HTR-8/SVneo (cell line): ENCODE measurements at regions not wholly inside any gene's neighbourhood (a gene's known extent, or its start where the extent isn't known, plus 50 kb on each side); places are given as distances from the start of the nearest gene placed in this dataset.

Experiments used
- DNase-seq: peaks from one replicate; pipeline ENCODE4 v3.0.0; 2011; ENCODE audit warnings: low spot score, mixed read lengths; ENCODE audit not compliant: insufficient read length
- FAIRE-seq: peaks from 2 replicates; lab custom pipeline; 2011; peaks lifted over from hg19 to GRCh38; lab: Jason Lieb, UNC

DNA sequence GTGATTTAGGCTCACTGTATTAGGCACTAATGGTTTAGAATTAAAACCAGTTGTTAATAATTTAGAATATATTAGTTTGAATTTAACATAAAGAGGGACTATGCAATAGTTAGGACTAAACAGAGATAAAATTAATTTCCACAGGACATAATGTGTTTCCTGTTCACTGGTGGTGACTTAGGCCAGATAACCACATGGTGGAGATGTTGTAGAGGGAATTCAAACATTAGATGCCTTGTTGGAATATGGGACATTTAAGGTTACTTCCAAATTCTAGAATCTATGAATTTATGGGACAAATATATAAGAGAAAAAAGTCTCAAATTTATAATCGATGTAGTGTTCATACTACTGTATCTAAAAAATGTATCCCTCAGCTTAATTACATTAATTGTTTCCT lies 615.5 kb upstream of the KLHL1 start:
- DNase-seq (no peak), FAIRE-seq (no peak)

DNA sequence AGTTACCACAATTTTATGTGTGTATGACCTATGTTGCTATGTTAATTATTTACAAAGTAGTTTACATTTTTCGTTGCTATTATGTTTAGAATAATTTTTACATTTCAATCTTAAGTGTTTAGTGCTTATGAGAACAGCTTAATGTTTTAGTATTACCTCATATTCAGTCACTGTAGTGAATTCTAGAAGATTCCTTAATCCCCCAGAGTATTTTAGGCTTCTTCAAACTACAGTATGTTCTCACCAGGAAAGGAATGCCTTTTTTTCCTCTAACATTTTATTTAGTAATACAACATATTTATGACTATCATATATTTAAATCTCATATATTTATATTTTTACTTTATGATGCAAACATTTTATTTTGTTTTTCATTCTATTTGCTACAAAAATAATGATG lies 612.1 kb upstream of the KLHL1 start:
- no peak for DNase-seq
- no peak for FAIRE-seq

DNA sequence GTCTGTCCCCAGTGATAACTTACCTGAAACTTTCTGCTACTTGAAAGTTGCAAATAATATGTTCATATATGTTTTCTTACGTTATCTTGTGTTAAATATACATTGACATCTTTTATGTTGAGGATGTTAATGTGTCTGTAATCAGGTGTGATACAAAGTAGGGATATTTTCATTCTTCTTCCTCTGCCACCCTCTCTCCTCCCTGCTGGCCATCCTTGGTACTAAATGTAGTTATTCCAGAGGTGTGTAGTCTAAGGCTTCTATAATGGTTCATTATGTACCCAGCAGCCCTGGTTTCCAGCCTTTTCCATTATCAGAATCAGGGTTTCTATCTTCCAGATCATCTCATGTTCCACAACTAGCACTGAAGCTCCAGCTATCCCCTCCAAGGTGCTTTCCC lies 606.7 kb upstream of the KLHL1 start:
- FAIRE-seq: no peak
- no peak for DNase-seq

DNA sequence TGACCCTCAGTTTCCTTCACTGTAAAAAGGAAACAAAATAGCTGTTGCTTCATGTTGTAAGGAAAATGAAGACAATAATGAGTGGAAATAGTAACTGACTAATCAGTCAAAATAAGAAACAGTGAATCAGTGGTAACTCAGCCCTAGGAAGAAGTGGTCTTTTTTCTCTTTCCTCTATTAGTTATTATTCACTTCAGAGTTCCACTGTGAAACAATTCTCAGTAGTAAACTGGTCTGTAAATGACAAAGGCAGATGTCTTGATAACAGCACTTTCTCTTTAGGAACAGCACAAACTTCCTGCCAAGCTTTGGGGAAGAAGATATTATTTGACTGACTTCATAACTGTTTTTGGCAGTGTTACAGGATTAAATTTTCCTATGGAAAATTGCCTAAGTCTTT lies 600.5 kb upstream of the KLHL1 start:
- FAIRE-seq (no peak), DNase-seq (no peak)

DNA sequence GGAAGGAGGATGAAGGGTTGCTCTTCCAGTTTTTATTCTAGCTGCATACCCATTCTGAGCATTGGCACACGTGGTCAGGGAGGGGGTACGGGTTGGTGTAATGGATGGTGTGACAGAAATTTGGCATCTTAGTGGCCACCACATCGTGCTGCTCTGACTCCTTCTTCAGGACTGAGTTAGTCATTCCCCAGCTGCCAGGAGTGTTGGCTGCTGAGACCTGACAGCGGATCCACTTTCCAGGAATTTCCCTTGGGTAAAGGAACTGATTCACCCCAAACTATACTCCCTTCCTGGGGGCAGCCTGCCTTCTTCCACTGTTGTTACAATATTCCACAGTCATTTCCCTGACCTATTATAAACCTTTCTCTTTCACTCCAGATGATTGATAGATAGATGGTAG lies 595.5 kb upstream of the KLHL1 start:
- no peak for FAIRE-seq
- no peak for DNase-seq

DNA sequence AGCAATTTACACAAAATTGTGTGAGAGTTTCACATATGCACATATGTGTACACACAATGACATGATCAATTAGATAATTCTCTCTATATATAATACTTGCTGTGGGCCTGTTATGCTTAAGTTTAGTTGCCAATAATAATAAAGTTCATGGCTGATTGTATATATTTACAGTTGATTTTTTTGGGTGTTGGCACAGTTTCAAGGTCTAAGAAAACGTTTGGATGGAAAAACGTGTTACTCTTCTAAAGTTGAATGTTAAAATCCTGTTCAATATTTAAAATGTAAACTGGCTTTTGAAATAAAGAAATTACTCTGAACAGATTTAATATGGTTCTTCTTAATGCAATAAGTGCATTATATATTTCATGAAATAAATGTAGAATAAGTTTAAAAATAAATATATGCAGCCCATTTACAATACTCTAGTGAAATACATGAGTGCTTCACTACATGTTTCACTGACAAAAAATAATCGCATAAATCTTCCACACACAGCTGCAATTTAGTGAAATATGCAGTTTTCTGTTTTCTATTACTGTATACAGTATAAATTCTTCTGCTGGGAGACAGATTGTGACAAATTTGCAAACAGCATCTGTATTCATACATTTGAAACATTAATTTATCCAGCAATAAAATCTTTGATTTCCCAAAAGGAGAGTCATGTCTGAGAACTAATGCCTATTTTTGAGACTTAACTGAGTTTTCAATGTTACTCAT lies 586.9 kb upstream of the KLHL1 start:
- FAIRE-seq: no peak

DNA sequence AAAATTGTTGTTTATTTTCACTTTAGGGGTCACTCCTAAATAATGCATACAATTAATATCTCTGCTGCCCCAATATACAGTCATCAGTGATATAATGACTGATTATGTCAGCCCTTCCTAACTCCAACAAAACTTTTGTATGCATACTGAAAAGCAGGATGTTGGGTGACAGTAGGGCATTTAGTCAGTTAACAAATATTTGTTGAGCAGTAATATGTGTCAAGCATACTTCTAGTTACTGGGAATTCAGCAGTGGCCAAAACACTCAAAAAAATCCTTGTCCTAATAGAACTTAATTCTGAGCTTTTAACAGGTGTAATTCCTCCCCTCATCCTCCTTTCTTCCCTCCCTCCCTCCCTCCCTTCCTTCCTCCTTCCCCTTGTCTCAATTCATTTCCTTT lies 560.7 kb upstream of the KLHL1 start:
- DNase-seq (no peak), FAIRE-seq (no peak)

More for the DNA sequence above, 586.9 kb upstream of the KLHL1 start:
- no peak for DNase-seq

DNA sequence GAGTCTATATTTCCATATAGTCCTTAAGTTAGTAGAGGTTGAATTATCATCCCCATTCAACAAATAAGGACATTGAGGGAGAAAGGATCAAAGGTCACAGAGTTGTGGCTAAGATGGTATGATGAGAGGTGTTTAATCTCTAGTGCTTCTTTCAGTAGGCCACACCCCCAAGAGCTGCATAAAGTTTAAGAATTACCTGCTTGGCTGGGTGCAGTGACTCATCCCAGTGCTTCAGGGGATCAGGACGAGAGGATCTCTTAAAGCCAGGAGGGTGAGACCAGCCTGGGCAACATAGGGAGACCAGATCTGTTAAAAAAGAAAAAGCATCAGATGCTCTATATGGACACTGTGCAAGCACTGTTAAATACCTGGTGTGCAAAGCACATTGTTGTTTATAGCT lies 560.0 kb upstream of the KLHL1 start:
- FAIRE-seq (no peak), DNase-seq (no peak)

DNA sequence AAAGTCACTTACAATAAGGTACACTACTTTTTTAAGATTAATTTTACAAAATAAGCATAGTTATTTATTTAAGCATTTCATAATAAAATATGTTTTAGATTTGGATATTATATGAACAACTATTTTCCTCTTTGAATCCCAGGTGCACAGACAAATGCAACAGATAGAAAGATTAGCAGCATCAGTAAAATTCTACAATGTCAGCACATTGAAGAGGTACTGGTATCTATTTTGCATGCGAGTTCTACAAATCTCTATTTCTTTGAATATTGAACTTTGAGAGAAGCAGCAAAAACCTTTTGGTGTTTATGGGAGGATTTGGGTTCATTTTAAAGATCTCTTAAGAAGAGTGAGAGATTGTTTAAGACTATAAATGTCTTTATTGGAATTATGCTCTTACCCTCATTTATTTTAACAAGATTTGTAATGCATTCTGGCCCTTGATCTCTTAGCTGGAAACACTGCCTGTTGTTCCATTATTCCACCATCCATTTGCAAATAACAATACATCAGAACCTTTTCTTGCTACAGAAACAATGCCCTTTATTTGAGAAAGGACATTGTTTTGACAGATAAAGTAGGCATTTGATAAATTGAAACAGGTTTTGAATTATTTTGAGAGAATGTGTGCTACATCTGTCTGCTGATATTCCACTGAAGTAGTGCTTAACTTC lies 558.8 kb upstream of the KLHL1 start:
- FAIRE-seq: no peak

DNA sequence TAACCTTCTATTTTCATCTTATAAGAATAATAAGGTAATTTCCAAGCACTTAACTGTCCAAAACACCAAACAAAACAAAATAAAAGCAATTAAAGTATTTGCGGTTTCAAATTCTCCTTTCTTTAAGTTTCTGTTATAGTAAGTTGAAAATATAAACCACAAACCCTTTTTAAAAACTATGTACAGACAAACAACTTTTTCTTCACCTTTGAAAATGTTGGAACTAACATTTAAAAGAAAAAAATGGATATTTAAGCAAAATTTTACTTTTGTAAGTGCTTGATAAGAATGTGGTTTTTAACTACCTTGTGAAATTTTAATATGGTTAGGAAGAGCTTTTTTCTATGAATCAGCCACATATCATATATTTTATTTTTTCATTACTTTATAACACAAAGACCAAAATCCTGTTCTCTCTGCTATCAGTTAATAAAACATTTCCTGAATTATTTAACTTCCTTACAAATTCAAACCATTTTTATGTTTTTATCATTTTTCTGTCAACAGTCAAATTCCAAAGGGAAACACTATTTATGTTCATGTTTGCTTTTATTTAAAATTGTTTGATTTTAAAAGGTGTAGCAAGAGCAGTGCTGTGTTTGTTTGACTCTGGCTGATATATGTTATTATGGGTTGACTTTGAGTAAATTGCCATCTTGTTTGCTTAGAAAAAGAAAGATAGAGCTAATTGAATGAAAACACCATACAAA lies 554.1 kb upstream of the KLHL1 start:
- DNase-seq: no peak
- no peak for FAIRE-seq

More for the DNA sequence above, 558.8 kb upstream of the KLHL1 start:
- no peak for DNase-seq

DNA sequence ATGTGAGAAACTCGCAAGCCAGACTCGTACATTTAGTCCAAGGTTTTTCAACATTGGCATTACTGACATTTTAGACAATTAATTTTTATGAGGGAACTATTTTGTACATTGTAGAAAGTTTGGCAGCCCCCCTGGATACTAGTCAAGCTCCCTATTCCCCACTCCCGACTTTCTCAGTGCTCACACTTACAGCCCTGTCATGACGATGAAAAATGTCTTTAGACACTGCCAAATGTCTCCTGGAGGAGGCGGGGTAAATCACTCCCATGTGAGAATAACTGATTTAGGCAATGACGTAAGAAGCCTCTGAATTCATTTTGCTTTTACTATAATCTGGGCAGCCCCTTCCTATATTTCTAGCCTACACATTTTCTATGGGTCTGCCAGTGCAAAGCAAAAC lies 535.8 kb upstream of the KLHL1 start:
- FAIRE-seq (no peak), DNase-seq (no peak)

DNA sequence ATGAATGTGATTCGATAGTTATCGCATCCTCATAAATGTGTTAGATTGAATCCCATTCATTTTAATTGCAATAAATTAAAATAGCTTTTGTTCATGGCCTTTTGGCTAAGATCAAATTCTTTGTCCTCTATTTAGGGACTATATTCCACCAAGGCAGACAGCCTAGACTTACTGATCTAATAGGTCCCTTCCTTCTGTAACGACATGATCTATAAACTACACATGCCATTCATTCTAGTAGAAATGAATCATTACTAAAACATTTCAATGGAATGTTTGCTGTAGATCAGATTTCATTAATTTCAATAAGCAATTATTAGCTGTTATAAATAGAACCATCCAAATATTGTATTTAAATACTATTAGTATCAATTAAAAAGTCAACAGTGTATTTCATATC lies 526.6 kb upstream of the KLHL1 start:
- no peak for FAIRE-seq
- no peak for DNase-seq

DNA sequence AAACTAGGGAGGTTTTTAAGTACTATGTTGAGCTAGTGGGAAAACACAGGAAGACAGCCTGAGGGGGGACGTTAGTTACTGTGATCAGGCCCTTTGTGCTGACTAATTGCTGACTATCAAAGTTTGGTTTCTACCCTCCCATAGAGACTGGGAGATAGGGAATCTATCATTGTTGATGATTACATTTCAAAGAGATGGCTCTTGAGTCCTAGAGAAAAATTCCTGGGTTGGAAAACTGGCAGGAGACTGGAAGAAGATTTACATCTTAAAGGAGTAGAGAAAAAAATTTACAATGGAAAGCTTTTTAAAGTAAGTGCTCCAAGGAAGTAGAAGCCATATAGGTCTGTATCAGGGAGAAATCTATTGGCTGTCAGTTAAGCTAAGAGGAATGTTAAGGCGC lies 522.0 kb upstream of the KLHL1 start:
- FAIRE-seq (no peak), DNase-seq (no peak)

DNA sequence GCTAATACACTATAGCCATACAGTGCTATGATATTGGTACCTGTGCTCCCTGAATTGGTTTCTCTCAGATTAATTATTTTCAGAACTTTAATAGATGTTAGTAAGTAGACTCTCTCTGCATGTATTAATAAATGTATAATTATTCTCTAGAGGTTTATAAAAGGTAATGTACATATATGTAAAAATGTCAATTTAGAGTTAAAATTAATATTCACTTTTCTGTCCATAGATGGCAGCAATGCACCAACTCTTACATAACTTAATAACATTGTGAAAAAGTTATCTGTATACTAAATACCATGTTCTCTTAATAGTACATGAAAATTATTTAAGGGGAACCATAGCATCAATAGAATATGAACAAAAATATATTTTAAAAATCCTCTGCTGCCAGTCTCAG lies 515.0 kb upstream of the KLHL1 start:
- FAIRE-seq (no peak), DNase-seq (no peak)

DNA sequence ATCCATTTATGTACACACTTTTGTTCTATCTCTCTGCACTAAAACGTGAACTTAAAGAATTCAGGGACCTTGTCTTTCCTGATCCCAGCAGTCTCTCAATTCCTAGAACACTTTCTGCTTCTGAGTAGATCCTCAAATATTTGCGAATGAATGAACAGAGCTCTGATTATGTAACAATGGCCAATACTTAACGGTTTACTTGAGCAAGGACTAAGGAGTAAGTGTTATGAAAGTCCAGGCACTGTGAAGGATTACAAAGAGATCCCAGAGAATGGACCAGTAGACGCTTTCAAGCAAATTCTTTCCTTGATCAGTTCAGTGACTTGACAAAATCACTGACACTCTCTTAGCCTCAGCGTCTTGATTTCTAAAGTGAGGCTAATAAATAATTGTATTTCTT lies 514.5 kb upstream of the KLHL1 start:
- no peak for FAIRE-seq
- DNase-seq: no peak

DNA sequence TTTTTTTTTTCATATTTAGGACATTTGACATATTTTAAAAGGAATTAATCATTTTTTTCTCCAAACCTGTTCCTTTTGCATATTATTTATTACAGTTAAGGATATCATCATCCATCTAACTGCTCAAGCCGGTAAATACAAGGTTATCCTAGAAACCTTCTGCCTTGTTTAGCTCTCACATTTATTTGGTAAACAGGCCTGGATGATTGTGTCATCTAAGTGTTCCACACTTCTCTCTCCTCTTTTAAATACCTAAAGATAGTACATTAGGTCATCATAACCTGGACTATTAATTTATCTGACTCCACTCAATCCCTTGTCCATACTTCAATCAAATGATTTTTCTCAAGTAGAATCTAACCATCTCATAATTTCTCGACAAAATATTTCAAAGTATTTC lies 511.7 kb upstream of the KLHL1 start:
- DNase-seq: no peak
- no peak for FAIRE-seq

DNA sequence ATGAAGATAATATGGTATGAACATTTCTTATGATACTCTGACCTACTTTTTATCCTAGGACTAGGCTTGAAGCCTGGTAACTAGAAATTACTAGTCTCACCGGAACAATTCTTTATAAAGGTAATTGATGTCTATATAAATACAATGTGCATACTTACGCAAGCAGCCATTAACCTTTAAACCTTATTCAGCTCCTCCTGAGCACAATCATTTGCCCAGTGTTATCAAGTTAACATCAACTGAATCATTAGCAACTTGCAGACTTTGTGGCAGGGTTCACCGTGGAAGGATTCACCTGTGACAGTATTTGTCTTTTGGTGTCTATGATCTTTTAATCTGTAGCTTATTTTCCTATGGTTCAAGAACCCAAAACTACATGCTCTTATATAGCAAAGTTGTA lies 508.6 kb upstream of the KLHL1 start:
- no peak for DNase-seq
- no peak for FAIRE-seq

DNA sequence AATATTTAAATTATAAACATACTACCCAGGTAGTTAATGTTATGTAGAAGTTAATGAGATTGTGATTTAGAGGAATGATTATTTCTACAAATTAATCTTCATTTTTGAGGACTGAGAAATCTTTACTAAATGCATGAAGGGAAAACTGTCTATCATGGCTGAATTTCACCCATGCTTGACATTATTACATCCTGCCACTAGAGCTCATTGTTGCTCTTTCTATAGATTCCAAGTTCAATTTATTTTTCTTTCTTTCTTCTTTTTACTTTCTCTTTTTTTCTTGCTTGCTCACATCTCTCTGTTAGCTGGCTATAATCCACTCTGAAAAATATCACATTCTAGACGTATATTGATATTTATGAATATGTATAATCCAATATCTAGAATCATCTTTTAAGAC lies 505.0 kb upstream of the KLHL1 start:
- DNase-seq: no peak
- no peak for FAIRE-seq

DNA sequence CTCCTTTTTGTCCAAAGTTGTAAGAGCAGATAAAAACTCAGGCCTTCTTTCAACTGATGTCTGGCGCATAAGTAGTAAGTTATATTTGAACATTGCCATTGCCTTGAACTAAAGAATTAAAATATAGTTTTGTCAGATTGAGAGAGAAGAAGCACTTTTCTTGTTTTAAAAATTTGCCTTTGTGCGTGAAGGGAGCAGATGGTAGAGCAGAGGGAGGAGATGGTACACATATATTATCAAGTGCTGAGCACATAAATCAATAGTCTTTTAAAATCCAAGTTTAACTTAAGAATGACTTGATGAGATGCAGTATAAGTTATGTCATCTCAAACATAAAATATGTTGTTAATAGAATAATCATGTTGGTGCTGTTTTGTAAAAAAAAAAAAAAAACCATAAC lies 504.6 kb upstream of the KLHL1 start:
- DNase-seq (no peak), FAIRE-seq (no peak)

DNA sequence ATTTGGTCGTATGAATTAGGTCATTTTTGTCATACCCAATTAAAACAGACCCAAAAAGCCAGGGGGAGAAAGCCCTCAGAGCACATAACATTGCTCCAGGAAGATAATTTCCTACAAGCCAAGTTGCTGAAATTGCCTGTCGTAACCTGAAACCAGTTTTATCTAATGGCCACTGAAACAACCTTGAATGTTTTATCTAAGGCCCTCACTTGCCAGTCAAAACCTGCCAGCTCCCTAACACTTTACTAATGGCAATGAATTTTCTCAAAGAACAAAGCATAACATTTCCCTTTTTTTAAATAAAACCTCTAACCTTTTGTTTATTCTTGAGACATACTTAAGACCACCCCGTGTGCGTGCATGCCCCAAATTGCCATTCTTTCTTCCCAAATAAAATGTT lies 496.2 kb upstream of the KLHL1 start:
- DNase-seq: no peak
- FAIRE-seq: no peak

DNA sequence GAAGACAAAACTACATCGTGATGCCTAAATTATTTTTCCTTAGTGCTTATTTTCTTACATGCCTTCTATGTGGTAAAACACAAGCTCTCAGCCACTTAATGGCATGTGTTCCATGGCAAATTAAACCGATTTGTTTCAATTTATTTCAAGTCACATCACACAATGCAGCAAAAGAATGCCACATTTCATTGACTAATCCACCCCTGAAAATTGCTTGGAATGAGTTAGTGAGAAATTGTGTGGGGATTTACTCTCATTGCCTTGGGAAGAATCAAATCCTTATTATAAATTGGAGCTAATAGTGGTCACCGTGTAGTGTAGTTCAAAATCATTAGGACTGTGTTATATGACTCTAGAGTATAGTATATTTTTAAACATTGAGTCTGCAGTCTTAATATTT lies 485.5 kb upstream of the KLHL1 start:
- DNase-seq: no peak
- no peak for FAIRE-seq

DNA sequence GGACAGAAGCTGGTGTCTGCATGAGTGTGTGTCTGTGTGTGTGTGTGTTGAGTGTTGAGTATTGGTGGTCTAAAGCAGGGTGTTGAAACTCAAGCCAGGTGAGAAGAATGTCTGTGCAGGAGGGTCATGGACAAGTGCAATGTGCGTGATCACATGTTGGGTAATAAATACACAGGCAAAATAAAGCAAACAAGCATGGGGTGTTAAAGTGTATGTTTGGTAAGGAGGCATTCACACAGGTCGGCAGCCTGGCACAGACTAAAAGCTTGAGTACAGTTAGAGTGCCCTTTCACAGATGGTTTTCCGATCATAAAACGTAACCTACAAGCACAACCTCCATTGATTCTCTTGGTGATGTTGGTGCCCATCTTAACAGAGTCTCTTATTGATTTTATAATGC lies 476.9 kb upstream of the KLHL1 start:
- FAIRE-seq: no peak
- DNase-seq: no peak
